ENCODE measurements at regions not wholly inside any gene's neighbourhood (a gene's known extent, or its start where the extent isn't known, plus 50 kb on each side); places are given as distances from the start of the nearest gene placed in this dataset. TPM values are rescaled to one million over a fixed set of nuclear protein-coding genes. Genes with fewer than 3 reads are reported as not detected.

DNA sequence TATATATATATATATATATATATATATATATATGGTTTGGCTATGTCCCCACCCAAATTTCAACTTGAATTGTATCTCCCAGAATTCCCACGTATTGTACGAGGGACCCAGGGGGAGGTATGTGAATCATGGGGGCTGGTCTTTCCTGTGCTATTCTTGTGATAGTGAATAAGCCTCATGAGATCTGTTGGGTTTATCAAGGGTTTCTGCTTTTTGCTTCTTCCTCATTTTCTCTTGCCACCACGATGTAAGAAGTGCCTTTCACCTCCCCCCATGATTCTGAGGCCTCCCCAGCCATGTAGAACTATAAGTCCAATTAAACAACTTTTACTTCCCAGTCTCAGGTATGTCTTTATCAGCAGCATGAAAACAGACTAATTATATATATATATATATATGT, 52.3 kb upstream of the ADAMTS2 start:
- H3K4me3 ChIP-seq (ENCODE audit: low read depth, low read length): no peak overlapping the region
- TF ChIP-seq, protein P1, sequence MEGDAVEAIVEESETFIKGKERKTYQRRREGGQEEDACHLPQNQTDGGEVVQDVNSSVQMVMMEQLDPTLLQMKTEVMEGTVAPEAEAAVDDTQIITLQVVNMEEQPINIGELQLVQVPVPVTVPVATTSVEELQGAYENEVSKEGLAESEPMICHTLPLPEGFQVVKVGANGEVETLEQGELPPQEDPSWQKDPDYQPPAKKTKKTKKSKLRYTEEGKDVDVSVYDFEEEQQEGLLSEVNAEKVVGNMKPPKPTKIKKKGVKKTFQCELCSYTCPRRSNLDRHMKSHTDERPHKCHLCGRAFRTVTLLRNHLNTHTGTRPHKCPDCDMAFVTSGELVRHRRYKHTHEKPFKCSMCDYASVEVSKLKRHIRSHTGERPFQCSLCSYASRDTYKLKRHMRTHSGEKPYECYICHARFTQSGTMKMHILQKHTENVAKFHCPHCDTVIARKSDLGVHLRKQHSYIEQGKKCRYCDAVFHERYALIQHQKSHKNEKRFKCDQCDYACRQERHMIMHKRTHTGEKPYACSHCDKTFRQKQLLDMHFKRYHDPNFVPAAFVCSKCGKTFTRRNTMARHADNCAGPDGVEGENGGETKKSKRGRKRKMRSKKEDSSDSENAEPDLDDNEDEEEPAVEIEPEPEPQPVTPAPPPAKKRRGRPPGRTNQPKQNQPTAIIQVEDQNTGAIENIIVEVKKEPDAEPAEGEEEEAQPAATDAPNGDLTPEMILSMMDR (IDR thresholded peaks at IDR 0.05; ENCODE audit: insufficient read depth, low read depth, low read length): no peak
- no peak for DNase-seq (ENCODE audit: low read depth)

Small RNA genes lying in the stretch of these regions (small RNA-seq; reads per million reads assigned to genes)
- gene RF00015: not detected
